ENCODE measurements at regions not wholly inside any gene's neighbourhood (a gene's known extent, or its start where the extent isn't known, plus 50 kb on each side); places are given as distances from the start of the nearest gene placed in this dataset.
A peak's percentile ranks its signal among the peaks of the same experiment; 100 is the strongest.

- Mint-ChIP-seq H3K36me3 (ENCODE audit: insufficient read depth, unreplicated experiment) (no peaks in the 10 kb centered on the region), H3K9me3 (ENCODE audit: unreplicated experiment) (no peaks in the 10 kb centered on the region), H3K27me3 (ENCODE audit: insufficient read depth, unreplicated experiment) (peaks cover 16% of the 10 kb centered on the region), H3K27ac (ENCODE audit: low read depth, unreplicated experiment) (no peak overlapping the region), H3K4me1 (ENCODE audit: insufficient read depth, unreplicated experiment) (no peaks in the 10 kb centered on the region), H3K4me3 (ENCODE audit: unreplicated experiment) (no peak overlapping the region)
- CTCF ChIA-PET, result interaction anchor here (1.3 to 1.6 kb wide), 2 partner anchors 10 to 12 kb away, joined by 4 to 11 read pairs; no protein-coding TSS in a partner anchor
- BruUV-seq (replicated peaks), result no TSS peak
- intact Hi-C loops (cut with micrococcal nuclease), result no loop called here
- DNase-seq (ENCODE audit: unreplicated experiment), result no peak
- TF ChIP-seq CTCF (IDR thresholded peaks at IDR 0.05; ENCODE audit: unreplicated experiment), result no peak
- POLR2A ChIA-PET, result no interaction called here
These were observed 67.6 kb downstream of the NMUR2 start for GRCh38 chr5:152337484-152337883.

- POLR2A ChIA-PET, result no interaction called here
- no peaks in the 10 kb centered on the region for H3K4me1 Mint-ChIP-seq (ENCODE audit: insufficient read depth, unreplicated experiment)
- no TSS peak for BruUV-seq (replicated peaks)
These were observed 69.6 kb downstream of the NMUR2 start for GRCh38 chr5:152335461-152335860.

GRCh38 chr5:152332716-152333460 lies 72.2 kb downstream of the NMUR2 start:
- peaks cover 16% of the 10 kb centered on the region for H3K27me3 Mint-ChIP-seq (ENCODE audit: insufficient read depth, unreplicated experiment)
- CTCF ChIA-PET, result interaction anchor here (3.3 kb wide), 1 partner anchor 16 kb away, joined by 31 read pairs; no protein-coding TSS in a partner anchor
- no peak for DNase-seq (ENCODE audit: unreplicated experiment)
- no peaks in the 10 kb centered on the region for H3K36me3 Mint-ChIP-seq (ENCODE audit: insufficient read depth, unreplicated experiment)
- no peak overlapping the region for H3K4me3 Mint-ChIP-seq (ENCODE audit: unreplicated experiment)
- no peak for TF ChIP-seq CTCF (IDR thresholded peaks at IDR 0.05; ENCODE audit: unreplicated experiment)
- H3K4me1 Mint-ChIP-seq (ENCODE audit: insufficient read depth, unreplicated experiment), result no peaks in the 10 kb centered on the region
- H3K27ac Mint-ChIP-seq (ENCODE audit: low read depth, unreplicated experiment), result no peak overlapping the region
- H3K9me3 Mint-ChIP-seq (ENCODE audit: unreplicated experiment), result no peaks in the 10 kb centered on the region
- intact Hi-C loops (cut with micrococcal nuclease), result no loop called here
- no TSS peak for BruUV-seq (replicated peaks)
- POLR2A ChIA-PET, result no interaction called here

More at GRCh38 chr5:152335461-152335860, 69.6 kb downstream of the NMUR2 start:
- Mint-ChIP-seq H3K27me3 (ENCODE audit: insufficient read depth, unreplicated experiment) (peaks cover 16% of the 10 kb centered on the region), H3K36me3 (ENCODE audit: insufficient read depth, unreplicated experiment) (no peaks in the 10 kb centered on the region), H3K4me3 (ENCODE audit: unreplicated experiment) (no peak overlapping the region), H3K27ac (ENCODE audit: low read depth, unreplicated experiment) (no peak overlapping the region), H3K9me3 (ENCODE audit: unreplicated experiment) (no peaks in the 10 kb centered on the region)
- intact Hi-C loops (cut with micrococcal nuclease), result no loop called here
- DNase-seq (ENCODE audit: unreplicated experiment), result no peak
- CTCF ChIA-PET, result interaction anchor here (0.6 to 2.2 kb wide), 4 partner anchors 14 to 192 kb away, joined by 3 to 25 read pairs (median 5); no protein-coding TSS in a partner anchor
- TF ChIP-seq CTCF (IDR thresholded peaks at IDR 0.05; ENCODE audit: unreplicated experiment), result no peak

- DNase-seq (ENCODE audit: unreplicated experiment), result peak; percentile 8
- H3K4me3 Mint-ChIP-seq (ENCODE audit: unreplicated experiment), result no peak overlapping the region
- no peaks in the 10 kb centered on the region for H3K9me3 Mint-ChIP-seq (ENCODE audit: unreplicated experiment)
- ChIA-PET CTCF (interaction anchor here (0.6 to 3.3 kb wide), 2 partner anchors 17 to 1165 kb away, joined by 3 to 31 read pairs; no protein-coding TSS in a partner anchor), POLR2A (no interaction called here)
- H3K4me1 Mint-ChIP-seq (ENCODE audit: insufficient read depth, unreplicated experiment), result no peaks in the 10 kb centered on the region
- intact Hi-C loops (cut with micrococcal nuclease), result no loop called here
- TF ChIP-seq CTCF (IDR thresholded peaks at IDR 0.05; ENCODE audit: unreplicated experiment), result no peak
- BruUV-seq (replicated peaks), result no TSS peak
- no peak overlapping the region for H3K27ac Mint-ChIP-seq (ENCODE audit: low read depth, unreplicated experiment)
- H3K36me3 Mint-ChIP-seq (ENCODE audit: insufficient read depth, unreplicated experiment), result no peaks in the 10 kb centered on the region
- peaks cover 16% of the 10 kb centered on the region for H3K27me3 Mint-ChIP-seq (ENCODE audit: insufficient read depth, unreplicated experiment)
These were observed 73.4 kb downstream of the NMUR2 start for GRCh38 chr5:152331718-152332117.

All from MCF 10A (cell line).